ENCODE measurements at regions not wholly inside any gene's neighbourhood (a gene's known extent, or its start where the extent isn't known, plus 50 kb on each side); places are given as distances from the start of the nearest gene placed in this dataset.

DNA sequence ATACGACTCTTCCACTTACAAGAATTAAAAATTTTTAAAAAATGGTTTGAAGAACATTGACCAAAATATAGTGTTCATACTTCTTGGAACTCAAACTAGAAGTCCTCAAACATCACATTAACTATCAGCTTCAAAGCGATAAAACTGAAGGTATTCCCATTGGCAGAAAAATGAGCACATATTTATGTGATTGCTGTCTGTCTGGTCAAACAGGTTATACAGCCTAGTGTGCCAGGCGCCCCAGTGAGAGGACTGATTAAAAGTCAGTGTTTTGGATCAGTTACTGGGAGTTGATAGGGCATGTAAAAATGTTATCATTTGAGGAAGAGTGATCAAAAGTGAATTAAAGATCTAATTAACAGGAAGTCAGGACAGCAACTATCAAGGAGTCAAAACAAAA is 738.8 kb downstream of the HDGFL1 start:
- DNase-seq (ENCODE audit: low spot score): no peak

DNA sequence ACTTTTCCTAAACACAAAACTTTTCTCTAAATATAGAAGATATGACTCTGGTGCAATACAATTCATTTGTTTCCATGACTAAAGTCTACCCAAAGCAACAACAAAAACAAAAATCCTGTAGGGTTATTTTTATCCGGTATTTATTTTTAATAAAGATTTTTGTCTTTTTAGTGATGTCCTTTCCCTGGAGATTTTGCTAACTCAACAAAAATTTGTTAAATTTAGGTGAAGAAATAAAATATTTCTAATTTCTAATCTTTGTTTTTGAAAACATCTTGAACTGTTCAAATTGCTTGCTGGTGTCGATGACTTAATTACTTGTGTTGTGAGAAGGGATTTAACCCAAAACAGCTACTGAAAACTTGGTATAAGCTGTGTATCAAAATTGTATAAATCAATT is 741.8 kb downstream of the HDGFL1 start:
- no peak for DNase-seq (ENCODE audit: low spot score)

DNA sequence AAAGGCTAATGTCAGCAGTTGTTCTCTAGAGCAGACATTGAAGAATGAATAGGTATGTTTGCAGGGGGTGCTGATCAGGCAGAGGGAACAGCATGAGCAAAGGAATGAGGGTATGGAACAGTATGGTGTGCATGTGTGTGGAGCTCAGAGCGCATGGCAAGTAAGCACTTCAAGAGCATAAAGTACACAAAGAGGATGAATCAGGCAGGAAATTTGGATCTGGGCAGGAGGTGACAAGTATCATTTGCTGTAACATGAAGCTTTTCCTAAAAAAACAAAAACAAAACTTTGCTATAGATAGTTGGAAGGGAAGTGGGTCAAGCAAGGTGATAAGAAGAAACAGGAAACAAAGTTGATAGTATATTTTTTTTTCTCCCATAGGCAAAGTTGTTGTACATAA is 746.8 kb downstream of the HDGFL1 start:
- DNase-seq (ENCODE audit: low spot score): no peak

DNA sequence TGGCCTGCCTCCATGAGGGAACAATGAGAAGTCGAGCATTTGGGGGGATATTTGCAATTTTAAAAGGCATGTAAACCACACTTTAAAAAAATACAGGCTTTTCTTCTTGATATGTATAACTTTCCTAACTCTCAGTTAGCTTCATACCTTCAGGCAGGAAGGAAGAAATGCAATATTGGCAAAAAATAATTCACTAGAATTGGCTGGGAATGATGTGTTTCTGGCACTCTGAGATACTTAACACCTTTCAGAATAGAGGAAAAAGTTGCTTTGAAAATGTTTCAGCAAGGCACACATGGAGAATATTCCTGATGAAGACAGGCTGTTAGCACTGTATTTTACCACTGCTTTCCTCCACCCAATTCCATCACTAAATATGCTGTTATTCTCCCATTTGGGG is 747.6 kb downstream of the HDGFL1 start:
- DNase-seq (ENCODE audit: low spot score): no peak

DNA sequence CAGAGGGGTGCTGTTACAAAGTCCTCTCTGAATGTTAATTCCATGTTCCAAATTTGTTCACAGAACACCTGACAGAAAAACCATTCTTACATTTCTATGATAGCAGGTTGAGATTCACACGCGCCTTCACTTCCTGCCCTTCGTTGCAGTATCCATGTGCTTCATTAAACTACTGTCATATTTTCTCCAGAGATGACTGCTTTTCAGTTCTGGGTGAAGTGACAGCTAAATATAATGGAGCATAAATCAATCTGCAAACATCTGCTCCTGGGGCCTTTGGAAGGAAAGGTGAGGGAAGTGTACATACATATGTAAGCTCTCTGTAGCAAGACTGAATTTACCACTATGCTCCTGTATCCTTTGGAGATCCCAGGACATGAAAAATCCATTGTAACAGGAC is 750.2 kb downstream of the HDGFL1 start:
- no peak for DNase-seq (ENCODE audit: low spot score)

DNA sequence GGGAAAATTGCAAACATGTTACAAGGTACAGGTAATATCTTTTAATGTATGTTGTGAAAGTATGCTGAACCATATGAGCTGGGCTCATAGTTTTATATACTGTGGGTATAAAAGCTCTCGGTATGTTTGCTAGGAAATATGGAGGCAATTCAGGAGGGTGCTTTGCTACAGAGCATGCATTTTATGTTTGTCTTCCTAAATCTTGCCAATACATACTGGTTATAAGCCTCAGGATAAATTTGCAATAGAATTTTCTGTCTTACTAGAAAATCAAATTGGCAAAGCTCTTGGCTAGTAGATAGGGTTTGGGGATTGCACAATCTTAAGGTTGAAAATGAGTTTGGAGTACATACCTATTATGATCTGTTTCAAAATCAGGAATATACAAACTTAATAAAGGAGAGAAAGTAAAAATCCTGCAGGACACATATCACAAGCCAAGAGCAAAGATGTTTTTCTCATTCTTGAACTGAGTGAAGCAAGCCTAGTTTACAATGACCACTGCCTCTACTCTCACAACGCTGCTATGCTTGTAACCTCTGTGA is 751.2 kb downstream of the HDGFL1 start:
- DNase-seq (ENCODE audit: low spot score): no peak

DNA sequence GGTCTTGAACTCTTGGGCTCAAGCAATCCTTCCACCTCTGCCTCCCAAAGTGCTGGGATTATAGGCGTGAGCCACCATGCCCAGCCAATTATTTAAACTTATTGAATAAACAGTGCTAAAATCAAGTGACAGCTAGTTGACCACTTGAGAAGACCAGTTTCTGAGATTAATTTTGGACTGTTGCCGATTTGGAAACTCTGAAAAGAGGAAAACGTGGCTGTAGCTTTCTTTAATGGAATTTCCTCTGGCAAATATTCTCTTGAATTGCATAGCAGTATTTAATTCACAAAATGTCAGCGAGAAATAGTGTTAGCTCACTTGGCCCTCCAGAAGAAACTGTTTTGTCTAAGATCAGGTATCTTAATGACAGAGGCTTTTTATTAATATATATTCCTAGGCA is 754.5 kb downstream of the HDGFL1 start:
- no peak for DNase-seq (ENCODE audit: low spot score)

DNA sequence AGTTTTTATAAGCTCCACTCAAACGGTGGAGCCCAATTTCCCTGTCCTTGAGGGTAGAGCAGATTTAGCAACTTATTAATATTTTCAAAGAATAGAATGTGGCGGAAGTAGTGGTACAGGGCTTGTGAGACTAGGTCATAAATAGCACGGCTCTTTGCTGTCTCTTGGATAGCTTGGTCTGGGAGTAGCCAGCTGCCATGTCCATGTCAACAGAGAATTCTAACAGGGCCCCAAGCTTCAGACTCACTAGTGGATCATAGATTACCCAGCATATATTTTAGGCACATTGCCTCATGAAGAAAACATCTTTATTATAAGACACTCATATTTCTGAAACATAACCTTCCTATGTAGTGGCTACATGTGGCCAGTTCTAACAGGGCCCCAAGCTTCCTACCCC is 755.7 kb downstream of the HDGFL1 start:
- DNase-seq (ENCODE audit: low spot score): no peak

DNA sequence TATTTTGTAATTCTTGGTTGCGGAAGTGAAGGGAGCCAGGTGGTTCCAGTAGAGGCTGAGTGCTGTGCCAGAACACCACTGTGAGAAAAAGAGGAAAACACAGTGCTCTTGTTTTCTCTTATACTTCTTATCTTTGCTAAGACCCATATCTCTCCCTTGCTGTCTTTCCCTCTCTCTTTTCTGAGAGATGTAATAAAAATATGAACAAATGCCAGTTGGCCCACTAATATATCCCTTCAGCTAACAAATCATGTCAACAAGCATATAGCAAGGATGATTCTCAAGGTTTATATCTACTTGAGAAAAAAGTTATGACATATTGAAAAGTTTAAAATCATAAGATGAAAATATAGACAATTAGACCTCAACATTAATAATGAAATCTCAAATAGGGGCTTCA is 758.3 kb downstream of the HDGFL1 start:
- no peak for DNase-seq (ENCODE audit: low spot score)

DNA sequence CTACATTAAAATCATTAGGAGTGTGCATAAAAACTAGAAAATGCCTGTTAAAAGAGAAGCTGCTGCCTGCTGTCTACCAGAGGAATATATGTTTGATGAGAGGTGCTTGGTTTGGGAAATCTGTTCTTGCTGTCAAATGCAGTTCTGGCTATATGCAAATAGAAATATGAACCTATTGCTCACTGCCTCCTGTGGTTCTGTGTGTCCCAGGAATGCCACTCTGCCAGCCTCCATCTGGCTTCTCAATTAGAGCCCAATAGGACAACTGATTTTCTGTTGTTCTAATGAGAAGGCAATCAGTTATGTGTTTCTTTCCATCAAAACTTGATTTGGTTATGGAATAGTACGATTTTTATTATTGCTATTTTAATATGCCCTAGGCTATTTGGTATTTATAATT is 759.7 kb downstream of the HDGFL1 start:
- DNase-seq (ENCODE audit: low spot score): no peak

DNA sequence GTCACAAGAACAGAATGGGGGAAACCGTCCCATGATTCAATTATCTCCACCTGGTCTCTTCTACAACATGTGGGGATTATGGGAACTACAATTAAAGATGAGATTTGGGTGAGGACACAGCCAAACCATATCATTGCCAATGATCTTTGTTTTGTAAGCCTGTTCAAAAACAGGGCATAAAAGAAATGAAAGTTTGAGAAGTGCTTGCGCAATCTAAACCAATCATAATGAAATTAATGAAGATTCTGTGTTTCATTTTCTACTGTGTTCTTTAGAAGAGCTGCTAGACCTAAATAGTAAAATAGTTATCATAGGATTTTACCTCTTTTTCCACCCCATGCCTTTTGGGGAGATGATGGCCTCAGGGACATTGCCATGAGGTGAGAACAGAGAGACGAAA is 761.3 kb downstream of the HDGFL1 start:
- DNase-seq (ENCODE audit: low spot score): no peak

DNA sequence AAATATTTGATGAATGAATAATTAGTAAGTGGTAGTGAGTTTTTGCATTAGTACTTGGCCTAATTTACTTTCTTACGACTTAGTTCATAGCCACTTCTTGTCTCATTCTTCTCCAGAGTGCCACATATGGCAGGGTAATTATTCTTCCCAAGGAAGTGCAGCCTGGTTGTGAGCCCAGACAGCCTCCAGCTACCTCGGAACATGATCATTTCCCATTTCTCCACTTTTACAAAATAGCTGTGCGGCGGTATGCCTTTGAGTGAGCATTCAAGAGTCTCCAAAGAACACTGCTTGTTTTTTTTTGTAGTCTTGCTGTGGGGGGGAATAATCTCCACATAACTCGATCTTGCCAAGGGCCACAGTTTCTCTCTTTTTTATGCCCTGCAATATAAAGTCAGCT is 765.0 kb downstream of the HDGFL1 start:
- DNase-seq (ENCODE audit: low spot score): no peak

DNA sequence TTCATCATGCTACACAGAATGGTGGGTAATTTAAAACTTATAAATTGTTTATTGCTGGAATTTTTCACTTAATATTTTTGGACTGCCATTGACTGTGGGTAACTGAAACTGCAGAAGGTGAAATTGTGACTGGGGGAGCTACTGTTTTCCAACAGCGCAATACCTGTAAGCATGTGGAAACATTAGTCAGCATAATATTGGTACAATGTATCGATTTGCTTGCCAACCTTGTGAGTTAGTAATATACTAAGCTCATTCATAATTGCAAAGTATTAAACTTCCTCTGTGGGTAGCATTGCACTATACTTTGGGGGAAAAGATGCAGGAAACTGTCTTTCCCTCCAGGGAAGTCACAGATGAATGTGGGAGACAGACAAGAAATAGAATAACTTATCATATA is 766.5 kb downstream of the HDGFL1 start:
- no peak for DNase-seq (ENCODE audit: low spot score)

DNA sequence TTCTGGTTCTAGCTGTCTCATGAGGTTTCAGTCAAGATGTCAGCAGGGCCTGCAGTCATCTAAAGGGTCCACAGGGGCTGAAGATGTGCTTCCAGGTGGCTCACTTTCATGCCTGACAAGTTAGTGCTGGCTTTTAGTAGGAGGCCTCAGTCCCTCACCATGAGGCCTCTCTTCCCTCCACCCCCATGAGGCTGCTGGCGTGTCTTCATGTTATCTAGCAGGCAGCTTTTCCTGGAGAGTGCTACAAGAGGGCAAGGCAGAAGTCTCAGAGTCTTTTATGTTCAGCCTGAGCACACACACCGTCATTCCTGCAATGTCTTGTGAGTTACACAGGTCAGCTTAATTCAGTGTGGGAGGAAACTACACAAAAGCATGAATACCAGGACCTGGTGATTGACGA is 769.9 kb downstream of the HDGFL1 start:
- DNase-seq (ENCODE audit: low spot score): no peak

DNA sequence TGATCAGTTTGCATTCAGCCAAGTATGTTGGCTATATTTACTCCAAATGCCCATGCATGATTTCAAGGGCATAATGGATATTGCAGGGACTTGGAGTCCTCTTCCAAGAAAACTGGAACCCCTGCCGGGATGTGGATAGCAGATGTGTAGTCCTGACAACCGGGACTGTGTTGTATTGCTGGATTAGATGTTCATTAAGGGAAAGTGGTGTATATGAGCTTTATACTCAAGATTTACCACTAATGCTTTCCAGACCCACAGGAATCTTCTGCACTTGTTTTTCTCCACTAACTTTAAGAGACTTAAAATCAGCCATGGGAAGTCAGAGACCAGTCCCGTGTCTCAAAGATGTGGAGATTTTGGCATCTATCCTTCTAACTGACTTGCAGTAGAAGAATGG is 770.9 kb downstream of the HDGFL1 start:
- DNase-seq (ENCODE audit: low spot score): no peak

DNA sequence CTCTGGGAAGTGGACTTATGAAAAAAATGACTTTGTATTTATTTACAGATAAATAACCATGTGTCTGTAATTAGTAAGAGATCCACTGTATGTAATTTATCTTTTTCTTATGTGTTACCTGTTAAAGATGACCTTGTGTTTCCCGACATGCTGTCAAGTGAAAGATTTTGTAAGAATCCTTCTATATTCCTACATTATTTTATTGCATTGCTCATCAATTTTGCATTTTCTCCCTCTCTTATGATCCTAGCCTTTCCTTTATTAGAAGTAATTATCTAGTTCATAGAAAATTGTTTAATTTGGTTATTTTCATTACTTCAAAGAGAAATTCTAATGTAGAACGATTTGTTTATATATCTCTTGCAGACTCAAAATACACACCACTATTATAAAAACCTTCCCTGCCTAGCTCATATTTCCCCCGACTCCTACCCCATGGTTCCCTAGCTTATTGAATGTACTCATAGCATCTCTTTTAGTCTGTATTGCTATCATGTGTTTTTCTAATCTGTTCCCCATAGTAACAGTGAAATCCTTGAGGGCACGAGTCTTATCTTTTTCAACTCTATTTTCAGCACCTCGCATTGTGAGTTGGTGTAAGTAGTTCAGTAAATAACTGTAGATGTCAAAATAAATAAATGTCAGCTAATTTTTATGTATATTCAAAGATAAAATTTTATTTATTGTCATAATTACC is 774.4 kb downstream of the HDGFL1 start:
- no peak for DNase-seq (ENCODE audit: low spot score)

DNA sequence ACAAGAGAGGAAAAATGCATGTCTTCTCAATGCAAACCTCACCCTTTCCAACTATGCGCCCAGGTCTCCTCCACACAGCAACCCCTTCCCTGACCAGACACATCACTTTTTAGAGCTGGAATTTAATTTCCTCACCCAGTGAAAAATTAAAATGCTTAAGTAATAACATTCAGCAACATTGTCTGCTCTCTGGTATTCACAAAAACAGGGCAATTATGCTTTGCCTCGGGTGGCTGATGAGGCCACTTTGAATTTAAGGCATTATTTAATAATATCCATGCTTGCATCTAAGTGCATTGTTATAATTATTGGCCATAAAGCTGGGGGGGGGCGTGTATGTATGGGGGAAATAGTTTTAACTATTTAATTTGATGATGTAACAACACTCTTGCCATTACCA is 777.8 kb upstream of the NRSN1 start:
- DNase-seq (ENCODE audit: low spot score): no peak

DNA sequence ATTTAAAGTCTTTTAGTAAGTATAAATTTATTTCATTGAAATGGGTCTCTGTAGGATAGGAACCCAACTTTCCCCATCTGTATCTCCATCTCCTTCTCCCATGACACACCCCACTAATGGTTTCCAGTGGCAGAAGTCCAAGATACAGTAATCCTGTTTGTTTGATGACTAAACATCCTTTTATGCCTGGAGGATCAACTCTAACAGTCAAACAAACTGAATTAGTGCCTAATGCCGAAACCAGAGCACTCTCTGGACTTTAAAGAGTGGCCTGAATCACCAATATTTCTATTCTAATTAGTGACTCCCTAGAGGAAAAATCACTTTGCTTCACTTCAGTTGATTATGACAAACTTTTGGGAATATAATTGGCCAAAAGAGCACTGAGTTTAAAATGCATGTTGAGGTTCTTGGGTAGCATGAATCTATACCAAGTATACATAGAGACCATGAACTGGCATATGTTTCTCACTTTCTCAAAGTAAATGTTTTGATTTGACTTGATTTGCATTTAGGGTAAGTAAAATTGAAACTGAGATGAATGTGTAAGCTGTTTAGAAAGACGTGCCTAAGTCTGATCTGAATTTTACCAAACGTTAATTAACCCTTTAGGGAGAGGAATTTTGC is 776.4 kb upstream of the NRSN1 start:
- no peak for DNase-seq (ENCODE audit: low spot score)

DNA sequence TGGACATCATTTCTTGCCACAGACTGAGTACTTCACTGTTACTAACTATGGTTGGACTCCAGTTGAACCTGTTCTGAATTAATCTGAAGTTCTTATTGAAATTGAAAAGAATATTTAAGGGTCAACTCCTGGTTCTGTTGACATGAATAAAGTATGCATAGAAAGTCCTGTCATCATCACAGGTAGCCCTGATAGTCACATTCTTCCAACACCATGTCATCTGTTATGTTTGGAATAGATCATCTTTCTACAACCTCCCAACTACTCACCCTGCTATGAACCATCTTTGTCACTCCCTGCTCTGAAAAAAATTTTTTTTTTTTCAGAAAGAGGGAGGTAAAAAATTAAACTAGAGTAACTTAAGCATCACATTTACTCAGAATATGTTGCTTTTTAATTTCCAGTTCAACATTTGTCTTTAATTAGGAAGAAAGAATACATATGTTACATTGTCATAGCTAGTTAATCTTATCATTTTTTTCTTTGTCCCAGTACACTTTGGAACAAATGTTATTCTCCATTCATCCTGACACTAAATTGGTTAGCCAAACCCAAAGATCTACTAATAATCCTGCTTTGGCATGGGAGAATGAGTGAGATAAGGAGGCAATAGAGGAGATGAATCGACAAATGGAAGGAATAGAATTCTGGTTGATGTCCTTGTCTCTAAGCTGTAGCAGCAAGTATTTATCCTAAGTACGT is 775.1 kb upstream of the NRSN1 start:
- DNase-seq (ENCODE audit: low spot score): no peak

DNA sequence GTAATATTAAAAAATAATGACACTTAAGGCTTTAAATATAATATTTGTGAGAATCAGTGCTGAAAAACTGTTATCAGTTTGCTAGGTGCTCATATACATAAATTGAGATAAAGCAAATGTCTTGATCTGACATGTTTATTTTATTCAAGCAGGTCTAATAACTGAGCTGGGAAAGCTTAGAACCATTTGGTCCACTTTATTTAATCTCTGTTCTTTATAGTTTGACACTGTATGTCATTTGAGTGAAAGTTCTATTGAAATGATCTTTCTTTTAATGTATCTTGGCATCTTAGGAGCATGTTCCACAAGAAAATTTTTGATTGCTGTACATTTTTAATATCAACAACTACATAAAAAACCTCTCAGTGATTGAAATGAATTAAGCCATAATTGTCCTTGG is 772.0 kb upstream of the NRSN1 start:
- no peak for DNase-seq (ENCODE audit: low spot score)

DNA sequence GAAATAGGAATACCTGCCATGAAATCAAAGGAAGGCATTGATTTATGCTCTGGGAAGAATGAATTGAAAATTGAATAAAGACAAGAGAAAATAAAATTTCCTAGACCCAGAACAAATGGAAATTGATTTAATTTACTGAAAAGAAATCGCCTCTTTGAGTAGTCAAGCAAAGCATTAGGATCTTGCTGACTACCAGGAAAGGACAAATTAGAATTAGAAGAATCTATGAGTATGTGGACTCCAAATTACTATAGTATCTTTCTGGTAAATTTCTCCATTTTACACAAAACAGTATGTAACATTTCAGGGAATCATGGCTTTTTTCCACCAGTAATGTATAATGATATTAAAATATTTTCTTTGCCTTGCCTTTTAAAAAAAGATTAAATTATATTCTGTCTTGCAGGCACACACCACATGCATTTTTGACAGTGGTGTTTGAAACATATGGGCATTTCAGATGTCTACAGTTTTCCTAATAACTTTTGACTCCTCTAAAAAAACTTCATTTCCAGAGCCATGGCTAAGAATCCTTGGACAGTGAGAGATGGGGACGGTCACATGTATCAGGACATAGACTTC is 768.7 kb upstream of the NRSN1 start:
- DNase-seq (ENCODE audit: low spot score): no peak

DNA sequence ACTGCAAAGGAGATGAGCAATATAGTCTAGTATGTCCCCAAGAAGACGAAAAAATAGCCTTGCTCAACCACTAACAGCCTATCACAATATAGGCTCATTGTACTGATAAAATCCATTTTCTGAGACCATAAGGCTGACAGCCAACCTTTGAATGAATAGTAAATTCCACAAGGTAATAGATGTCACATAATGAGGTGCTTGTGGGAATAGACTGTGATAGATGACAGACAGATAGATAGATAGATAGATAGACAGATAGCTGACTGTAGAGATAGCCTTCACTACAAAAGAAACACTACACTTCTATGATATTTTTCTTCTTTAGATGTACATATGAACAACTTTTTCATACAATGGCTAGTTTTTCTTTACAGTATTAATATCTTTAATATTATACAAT is 760.3 kb upstream of the NRSN1 start:
- no peak for DNase-seq (ENCODE audit: low spot score)

DNA sequence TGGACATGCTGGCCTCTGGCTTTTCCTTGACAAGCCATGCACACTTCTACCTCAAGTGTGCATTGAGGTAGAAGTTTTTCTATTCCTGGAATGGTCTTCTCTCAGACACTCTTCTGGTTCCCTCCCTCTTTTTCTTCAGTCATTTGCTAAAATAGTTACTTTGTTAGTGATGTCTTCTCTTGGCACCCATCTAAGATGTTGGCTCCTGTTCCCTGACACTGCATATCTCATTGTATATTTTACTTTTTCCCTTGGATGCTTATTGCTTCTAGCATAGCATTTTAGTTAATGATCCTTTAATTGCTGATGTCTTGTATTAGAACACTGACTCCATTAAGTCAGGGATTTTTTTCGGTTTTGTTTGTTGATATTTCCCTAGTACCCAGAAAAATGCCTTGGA is 758.7 kb upstream of the NRSN1 start:
- no peak for DNase-seq (ENCODE audit: low spot score)
